GM12891 (cell line): ENCODE measurements at regions not wholly inside any gene's neighbourhood (a gene's known extent, or its start where the extent isn't known, plus 50 kb on each side); places are given as distances from the start of the nearest gene placed in this dataset.

Experiments used
- DNase-seq: peaks from one replicate; pipeline ENCODE4 v3.0.0; 2011; ENCODE audit warnings: low spot score; ENCODE audit not compliant: insufficient read length
- FAIRE-seq: peaks from 2 replicates; lab custom pipeline; 2011; peaks lifted over from hg19 to GRCh38; lab: Jason Lieb, UNC
- PAX5 ChIP-seq: IDR thresholded peaks from 2 replicates; pipeline ENCODE4 v1.6.1; 2011; ENCODE audit warnings: low read length, moderate library complexity, mild to moderate bottlenecking; ENCODE audit not compliant: insufficient read depth, severe bottlenecking
- POLR2A ChIP-seq: IDR thresholded peaks from 2 replicates; pipeline ENCODE4 v1.6.1; 2011; ENCODE audit warnings: low read depth, low read length, control low read depth
- POLR2AphosphoS5 ChIP-seq: IDR thresholded peaks from 2 replicates; pipeline ENCODE4 v1.6.1; 2011; ENCODE audit warnings: low read depth, low read length, control low read depth
- POU2F2 ChIP-seq: IDR thresholded peaks from 2 replicates; pipeline ENCODE4 v1.6.1; 2011; ENCODE audit warnings: low read depth, mild to moderate bottlenecking, control low read depth, low read length, moderate library complexity
- SPI1 ChIP-seq: IDR thresholded peaks from 2 replicates; pipeline ENCODE4 v1.6.1; 2011; ENCODE audit warnings: low read depth, low read length, control low read depth
- TAF1 ChIP-seq: IDR thresholded peaks from 2 replicates; pipeline ENCODE4 v1.6.1; 2011; ENCODE audit warnings: low read depth, low read length, control low read depth

DNA sequence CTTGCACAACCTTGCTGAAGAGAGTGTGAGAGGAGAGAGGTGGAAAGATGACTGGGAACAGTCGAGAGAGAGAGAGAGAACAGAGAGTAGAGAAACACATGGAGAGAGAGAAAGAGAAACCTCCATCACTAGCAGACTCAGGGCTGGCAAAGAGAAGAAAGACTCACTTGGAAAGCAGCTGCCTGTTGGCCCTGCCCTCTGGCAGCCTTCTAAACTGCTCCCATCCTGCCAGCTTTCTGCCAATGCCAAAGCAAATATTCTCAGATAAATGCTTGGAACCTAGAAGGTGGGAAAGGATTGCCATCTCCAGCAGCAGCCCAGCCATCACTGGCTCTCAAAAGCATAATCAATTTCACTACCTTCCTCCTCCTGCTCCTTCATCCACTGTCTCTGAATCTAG, 107.9 kb upstream of the WSCD2 start:
- FAIRE-seq = no peak
- DNase-seq = no peak
- TF ChIP-seq SPI1 (no peak), PAX5 (no peak), POLR2AphosphoS5 (no peak), POU2F2 (no peak), TAF1 (no peak), POLR2A (no peak)

DNA sequence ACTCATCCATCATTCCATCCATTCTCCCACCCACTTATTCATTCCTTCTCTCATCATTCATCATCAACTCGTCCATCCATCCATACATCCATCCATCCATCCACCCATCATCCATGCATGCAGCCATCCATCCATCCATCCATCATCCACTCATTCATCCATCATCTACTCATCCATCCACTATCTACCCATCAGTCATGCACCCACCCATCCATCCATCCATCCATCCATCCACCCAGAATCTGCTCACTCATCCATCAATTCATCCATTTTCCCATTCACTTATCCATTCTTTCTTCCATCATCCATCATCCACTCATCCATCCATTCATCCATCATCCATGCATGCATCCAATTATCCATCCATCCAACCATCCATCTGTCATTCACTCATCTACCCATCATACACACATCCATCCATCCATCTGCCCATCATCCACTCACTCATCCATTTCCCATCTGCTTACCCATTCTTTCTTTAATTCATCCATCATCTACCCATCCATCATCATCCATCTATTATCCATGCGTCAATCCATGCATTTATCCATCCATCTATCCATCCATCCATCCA, 107.1 kb upstream of the WSCD2 start:
- TF ChIP-seq TAF1 (no peak), SPI1 (no peak), POLR2AphosphoS5 (no peak), POLR2A (no peak), POU2F2 (no peak), PAX5 (no peak)
- FAIRE-seq = no peak
- no peak for DNase-seq

DNA sequence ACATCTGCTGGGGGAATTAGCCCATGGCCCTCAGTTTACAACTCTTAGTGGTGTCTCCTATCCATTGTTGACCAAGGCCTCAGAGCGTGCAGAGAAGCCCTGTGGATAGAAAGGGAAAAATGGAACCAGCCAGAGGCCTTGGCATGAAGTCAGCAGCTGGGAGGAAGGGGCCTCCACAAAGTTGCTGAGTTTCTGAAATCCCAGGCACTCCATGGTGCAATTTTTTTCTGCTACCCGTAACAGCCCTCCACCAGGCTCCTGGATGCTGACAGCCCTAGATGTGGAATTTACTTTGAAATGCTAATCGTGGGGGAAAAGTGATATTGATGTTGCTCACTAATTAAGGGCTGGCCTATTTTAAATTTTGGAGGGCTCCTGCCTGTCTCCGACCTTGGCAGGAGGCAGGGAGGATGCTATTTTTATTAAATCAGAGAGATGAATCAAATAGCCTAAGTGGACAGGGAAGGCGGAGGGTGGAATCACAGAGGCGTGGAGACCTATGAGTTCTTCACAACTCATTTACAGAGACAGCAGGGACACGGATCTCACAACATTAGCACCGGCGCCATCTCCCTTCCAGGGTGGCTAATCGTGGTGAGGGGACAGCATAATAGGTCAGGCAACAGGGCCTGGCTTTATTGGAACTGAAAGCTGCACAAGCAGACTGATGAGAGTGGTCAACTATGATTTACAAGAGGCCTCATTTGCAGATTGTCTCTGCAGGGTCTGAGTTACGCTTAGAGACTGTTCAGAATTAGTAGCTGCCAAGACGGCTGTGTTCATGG, 99.8 kb upstream of the WSCD2 start:
- DNase-seq (no peak), FAIRE-seq (no peak)
- no peak for TF ChIP-seq SPI1
- no peak for TF ChIP-seq POU2F2
- no peak for TF ChIP-seq PAX5
- TF ChIP-seq POLR2AphosphoS5 = no peak
- TF ChIP-seq POLR2A = no peak
- TF ChIP-seq TAF1 = no peak

DNA sequence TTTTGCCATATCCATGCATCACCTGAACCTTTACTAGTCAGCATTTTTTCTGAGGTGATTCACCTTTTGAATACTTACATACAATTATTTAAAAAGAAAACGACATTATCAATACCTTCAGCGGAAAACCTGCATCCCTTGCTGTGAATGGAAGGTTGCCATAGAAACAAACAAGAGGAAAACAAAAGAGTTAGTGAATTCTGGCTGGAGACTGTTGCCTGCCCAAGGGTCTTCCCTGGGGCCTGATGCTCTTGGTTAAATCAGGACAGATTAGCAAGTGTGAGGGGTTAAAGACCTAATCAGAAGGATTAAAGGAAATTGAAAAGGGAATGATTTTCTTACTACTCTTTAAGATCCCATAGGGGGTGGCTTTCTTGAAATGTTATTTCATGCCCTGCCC, 96.0 kb upstream of the WSCD2 start:
- no peak for TF ChIP-seq SPI1
- TF ChIP-seq PAX5 = no peak
- TF ChIP-seq TAF1 = no peak
- no peak for TF ChIP-seq POLR2AphosphoS5
- no peak for TF ChIP-seq POU2F2
- no peak for TF ChIP-seq POLR2A
- FAIRE-seq (no peak), DNase-seq (no peak)

DNA sequence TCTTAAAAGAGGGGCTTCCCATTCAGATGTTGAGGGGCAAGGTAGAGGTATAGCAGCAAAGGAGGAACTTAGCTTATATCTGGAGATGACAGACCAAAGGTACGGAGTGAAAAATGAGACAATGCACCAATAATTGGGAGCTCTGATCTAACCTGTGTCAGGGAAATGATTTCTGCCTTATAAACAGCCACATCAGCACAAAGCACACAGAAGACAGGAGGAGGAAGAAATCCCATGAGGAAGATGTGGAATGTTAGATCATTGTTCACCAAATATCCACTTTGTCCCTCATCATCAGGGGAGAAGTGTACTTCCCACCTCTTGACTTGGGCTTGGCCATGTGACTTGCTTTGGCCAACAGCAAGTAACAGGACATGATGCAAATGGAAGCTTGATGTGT, 93.7 kb upstream of the WSCD2 start:
- DNase-seq (no peak), FAIRE-seq (no peak)
- TF ChIP-seq POU2F2 (no peak), PAX5 (no peak), POLR2A (no peak), TAF1 (no peak), SPI1 (no peak), POLR2AphosphoS5 (no peak)

DNA sequence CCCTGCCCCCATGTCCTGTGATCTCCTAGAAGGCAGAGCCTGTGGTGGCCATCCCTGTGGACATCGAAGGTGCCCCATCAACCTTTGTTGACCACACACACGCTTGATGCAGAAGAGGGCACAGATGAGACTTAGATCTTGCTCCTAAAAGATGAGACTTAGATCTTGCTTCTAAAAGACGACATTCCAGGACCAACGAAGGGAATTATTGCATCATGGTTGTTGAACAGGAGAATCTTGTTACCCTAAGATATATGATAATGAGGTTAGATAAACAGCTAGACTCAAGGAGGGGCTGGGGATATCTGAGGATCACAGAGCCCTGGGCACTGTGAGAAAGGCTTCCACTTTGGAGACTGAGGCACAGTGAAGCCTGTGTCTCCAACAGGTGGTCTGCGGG, 91.1 kb upstream of the WSCD2 start:
- FAIRE-seq (no peak), DNase-seq (no peak)
- TF ChIP-seq PAX5 (no peak), TAF1 (no peak), POLR2AphosphoS5 (no peak), POU2F2 (no peak), SPI1 (no peak), POLR2A (no peak)

DNA sequence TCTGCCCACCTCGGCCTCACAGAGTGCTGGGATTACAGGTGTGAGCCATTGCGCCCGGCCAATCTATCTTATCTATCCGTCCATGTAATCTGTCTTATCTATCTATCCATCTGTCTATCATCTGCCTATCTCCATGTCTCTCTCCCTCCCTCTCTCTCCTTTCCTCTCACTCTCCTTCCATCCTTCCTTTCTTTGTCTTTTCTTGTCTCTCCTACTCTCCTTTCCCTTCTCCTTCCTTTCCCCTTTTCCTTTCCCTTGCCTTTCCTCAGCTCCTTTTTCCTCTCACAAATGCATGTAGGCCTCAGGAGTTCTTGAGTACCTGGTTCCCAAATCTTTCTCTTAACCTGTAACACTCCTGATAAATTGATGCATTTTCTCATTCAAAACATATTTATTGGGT, 89.3 kb upstream of the WSCD2 start:
- no peak for TF ChIP-seq POLR2A
- TF ChIP-seq TAF1 = no peak
- no peak for TF ChIP-seq POU2F2
- no peak for TF ChIP-seq SPI1
- TF ChIP-seq POLR2AphosphoS5 = no peak
- no peak for TF ChIP-seq PAX5
- FAIRE-seq = no peak
- DNase-seq = no peak

DNA sequence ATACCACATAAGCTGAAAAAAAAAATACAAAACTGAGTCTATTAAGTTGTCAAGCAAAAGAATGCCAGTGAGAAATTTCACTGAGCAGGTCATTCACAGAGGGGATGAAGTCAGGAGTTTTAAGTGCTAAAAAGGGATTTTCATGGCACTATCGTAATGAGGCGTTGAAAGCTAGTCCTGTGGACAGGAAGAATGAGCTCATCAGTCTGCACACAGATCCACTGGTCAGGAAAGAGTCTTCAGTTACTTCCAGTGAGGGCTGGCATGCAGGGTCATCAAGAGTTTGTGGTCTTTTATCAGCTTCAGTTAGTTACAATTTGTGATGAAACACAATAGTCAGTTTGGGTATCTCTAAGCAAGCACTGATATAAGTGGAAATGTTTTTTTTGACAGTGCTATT, 88.1 kb upstream of the WSCD2 start:
- no peak for FAIRE-seq
- TF ChIP-seq SPI1 (no peak), PAX5 (no peak), POLR2A (no peak), POLR2AphosphoS5 (no peak), TAF1 (no peak), POU2F2 (no peak)
- no peak for DNase-seq

DNA sequence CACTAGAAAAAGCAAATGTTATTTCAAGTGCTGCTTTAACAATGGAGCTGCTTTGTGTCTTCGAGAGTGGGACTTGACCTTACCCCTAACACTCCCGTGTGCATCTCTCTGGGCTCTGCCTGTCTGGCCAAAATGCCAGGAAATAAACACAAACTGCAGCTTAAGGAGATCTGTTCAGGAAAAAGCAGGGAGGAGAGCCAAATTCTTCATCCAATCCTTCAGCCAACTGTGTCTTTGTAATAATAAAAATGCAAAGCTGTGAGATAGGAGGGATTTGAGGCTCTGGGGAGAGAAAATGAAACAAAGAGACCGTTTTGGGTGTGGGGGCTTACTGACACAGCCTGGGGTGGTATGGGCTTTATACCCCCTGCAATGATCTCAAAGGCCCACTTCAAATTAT, 85.8 kb upstream of the WSCD2 start:
- FAIRE-seq = no peak

More for the DNA sequence above, 85.8 kb upstream of the WSCD2 start:
- TF ChIP-seq POLR2A (no peak), TAF1 (no peak), SPI1 (no peak), POU2F2 (no peak), POLR2AphosphoS5 (no peak), PAX5 (no peak)
- DNase-seq = no peak
